ENCODE measurements at regions not wholly inside any gene's neighbourhood (a gene's known extent, or its start where the extent isn't known, plus 50 kb on each side); places are given as distances from the start of the nearest gene placed in this dataset.

GRCh38 chr7:88465600-88465999 is 158.9 kb upstream of the STEAP4 start:
- TF ChIP-seq CTCF (IDR thresholded peaks at IDR 0.05; ENCODE audit: low read depth, low read length), result no peak
- TF ChIP-seq MAX (IDR thresholded peaks at IDR 0.05; ENCODE audit: low read depth, low read length), result no peak
- TF ChIP-seq POLR2A (IDR thresholded peaks at IDR 0.05; ENCODE audit: extremely low read depth, insufficient read length), result no peak
